ENCODE measurements at regions not wholly inside any gene's neighbourhood (a gene's known extent, or its start where the extent isn't known, plus 50 kb on each side); places are given as distances from the start of the nearest gene placed in this dataset.
A peak's percentile ranks its signal among the peaks of the same experiment; 100 is the strongest.
"Not testable (repeated sequence)": the region's sequence is repeated elsewhere in the genome, so short reads cannot be mapped to it uniquely, and the experiment has no call there.

DNA sequence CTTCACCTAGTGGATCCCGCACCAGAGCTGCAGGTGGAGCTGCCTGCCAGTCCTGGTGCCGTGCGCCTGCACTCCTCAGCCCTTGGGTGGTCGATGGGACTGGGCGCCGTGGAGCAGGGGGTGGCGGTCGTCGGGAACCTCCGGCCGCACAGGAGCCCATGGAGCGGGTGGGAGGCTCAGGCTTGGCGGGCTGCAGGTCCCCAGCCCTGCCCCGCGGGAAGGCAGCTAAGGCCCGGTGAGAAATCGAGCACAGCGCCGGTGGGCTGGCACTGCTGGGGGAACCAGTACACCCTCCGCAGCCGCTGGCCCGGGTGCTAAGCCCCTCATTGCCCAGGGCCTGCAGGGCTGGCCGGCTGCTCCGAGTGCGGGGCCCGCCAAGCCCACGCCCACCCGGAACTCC, 253.2 kb downstream of the MTERF1 start:
- not testable (repeated sequence) for DNase-seq (ENCODE audit: low read depth)

DNA sequence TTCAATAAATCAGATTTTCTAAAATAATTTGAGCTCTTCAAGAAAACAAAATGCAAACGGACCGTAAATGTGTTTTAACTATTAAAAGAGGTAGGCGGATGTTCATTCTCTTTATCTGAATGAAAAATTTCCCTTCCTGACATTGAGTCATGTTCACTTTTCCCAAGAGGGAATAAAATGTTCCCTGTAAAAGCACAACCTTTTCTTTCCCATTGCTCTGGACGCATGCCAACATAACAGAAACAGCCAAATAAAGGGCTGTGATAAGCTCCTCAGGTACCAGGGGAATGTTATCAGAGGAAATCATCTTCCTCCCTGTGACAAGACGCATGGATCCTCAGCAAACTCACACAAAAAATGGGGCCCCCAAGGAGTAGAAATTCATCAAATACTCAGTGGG, 251.8 kb downstream of the MTERF1 start:
- DNase-seq (ENCODE audit: low read depth) = no peak

GRCh38 chr7:91630581-91631380, 249.7 kb downstream of the MTERF1 start:
- no peak for DNase-seq (ENCODE audit: low read depth)

GRCh38 chr7:91632234-91632940, 248.1 kb downstream of the MTERF1 start:
- DNase-seq (ENCODE audit: low read depth) = no peak

GRCh38 chr7:91633013-91633441, 247.5 kb downstream of the MTERF1 start:
- no peak for DNase-seq (ENCODE audit: low read depth)

GRCh38 chr7:91634485-91635177, 245.9 kb downstream of the MTERF1 start:
- no peak for DNase-seq (ENCODE audit: low read depth)

DNA sequence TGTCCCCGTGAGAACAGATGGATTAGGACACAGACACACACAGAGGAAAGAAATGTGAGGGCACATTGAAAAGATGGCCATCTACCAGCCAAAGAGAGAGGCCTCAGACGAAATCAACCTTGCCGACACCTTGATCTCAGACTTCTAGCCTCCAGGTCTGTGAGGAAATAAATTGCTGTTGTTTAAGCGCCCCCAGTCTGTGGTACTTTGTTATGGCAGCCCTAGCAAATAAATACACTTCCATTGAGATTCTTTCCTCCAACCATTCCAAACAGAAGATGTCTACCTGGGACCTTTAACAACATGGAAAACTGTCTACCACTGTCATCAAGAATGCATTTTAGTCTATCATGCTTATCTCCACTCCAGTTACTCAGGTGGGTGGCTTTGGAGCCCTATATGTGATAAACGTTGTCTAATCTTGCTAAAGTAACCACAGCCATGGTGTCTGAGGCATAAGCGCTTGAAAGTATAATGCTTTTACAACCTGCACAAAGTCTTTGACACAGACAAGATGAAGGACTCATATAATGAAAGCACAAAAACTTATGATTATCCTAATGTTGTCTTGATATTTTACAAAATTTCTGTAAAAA, 244.3 kb downstream of the MTERF1 start:
- no peak for DNase-seq (ENCODE audit: low read depth)

GRCh38 chr7:91636728-91637127, 243.8 kb downstream of the MTERF1 start:
- no peak for DNase-seq (ENCODE audit: low read depth)

DNA sequence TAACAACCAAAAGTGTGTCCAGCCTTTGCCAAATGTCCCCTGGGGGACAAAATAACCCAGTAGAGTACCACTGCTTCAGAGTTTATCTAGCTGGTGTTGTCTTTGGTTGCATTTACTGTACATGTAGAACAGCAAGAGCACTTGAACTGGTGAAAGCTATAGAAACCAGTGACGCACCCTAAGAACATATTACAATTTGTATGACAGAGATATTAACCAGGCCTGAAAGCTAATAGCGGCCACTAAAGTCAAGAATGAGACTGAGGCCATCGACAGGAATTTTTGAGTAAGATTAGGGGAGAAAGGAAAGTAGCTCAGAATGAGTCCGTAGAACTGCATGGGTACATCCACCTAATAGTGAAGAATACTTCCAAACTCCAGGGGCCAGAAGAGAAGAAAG, 236.2 kb downstream of the MTERF1 start:
- no peak for DNase-seq (ENCODE audit: low read depth)

- no peak for DNase-seq (ENCODE audit: low read depth)
These were observed 235.0 kb downstream of the MTERF1 start for GRCh38 chr7:91645542-91645941.

- DNase-seq (ENCODE audit: low read depth) = no peak
These were observed 228.5 kb downstream of the MTERF1 start for GRCh38 chr7:91651986-91652385.

DNA sequence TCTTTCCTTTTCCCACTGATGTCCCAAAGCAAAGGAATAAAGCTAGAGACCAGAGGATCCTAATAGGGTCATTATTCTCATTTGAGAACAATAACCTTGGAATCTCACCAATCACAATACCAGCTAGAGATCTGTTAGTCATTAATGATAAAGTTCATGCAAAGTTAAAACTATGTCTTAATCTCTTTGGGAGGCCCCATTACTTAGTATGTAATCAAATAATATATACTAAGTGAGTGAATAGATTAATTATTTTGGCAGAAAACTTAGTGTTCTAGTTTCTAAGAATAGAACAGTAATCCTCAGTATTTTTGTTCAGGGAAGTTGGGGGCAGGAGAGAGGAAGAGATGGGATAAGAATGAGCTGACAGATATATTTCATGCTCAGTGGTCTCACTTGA, 227.2 kb downstream of the MTERF1 start:
- DNase-seq (ENCODE audit: low read depth) = no peak

DNA sequence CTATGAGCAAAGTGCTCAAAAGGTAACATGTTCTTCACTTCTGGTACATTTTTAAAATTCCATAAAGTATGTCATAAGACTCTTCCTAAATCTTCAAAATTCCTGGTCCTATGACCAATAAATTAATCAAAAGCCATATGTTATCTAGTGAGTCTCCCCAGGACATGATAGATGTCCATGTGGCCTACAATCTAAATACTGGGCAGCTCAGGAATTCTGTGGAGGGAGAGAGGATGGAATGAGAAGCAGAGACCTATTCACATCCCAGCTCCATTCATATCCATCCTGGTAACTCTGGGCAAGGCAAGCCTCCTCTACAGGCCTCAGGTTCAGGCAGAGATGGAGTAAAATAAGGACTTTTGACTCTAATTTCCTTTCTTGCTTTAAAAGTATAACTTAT, 224.8 kb downstream of the MTERF1 start:
- DNase-seq (ENCODE audit: low read depth) = no peak

- no peak for DNase-seq (ENCODE audit: low read depth)
These were observed 223.7 kb downstream of the MTERF1 start for GRCh38 chr7:91656541-91657482.

GRCh38 chr7:91657483-91658071, 222.9 kb downstream of the MTERF1 start:
- DNase-seq (ENCODE audit: low read depth) = peak; percentile 6

DNA sequence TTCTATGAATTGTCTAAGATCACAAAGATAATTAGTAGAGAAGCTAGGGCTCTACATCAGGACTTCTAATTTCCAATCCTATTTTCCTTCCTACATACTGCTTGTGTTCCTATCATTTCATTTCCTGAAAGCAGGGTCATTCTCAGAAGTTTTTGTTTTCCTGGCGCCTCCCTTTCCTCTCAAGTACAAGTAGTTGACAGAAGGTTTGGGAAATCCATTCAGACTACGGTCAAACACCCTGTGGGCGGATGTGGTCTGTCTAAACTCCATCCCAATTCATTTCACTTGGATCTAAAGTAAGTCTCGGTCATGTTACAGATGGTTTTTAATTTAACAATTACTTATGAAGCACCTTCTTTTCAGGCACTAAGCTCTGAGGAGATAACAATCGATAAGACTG, 221.4 kb downstream of the MTERF1 start:
- DNase-seq (ENCODE audit: low read depth) = no peak

- no peak for DNase-seq (ENCODE audit: low read depth)
These were observed 219.7 kb downstream of the MTERF1 start for GRCh38 chr7:91660734-91661356.

DNA sequence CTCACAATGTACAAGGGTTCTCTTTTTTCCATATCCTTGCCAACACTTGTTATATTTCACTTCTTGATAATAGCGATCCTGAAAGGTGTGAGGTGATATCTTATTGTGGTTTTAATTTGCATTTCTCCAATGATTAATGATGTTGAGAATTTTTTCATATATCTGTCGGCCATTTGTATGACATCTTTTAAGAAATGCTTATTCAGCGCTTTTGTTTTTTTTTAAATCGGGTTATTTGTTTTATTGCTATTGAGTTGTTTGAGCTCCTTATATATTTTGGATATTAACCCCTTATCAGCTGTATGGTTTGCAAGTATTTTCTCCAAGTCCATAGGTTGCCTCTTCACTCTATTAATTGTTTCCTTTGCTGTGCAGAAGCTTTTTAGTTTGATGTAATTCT, 218.8 kb downstream of the MTERF1 start:
- no peak for DNase-seq (ENCODE audit: low read depth)

GRCh38 chr7:91668217-91668616, 212.3 kb downstream of the MTERF1 start:
- DNase-seq (ENCODE audit: low read depth) = no peak

- no peak for DNase-seq (ENCODE audit: low read depth)
These were observed 209.3 kb downstream of the MTERF1 start for GRCh38 chr7:91671245-91671644.
